SK-MEL-5 (cell line): ENCODE measurements at regions not wholly inside any gene's neighbourhood (a gene's known extent, or its start where the extent isn't known, plus 50 kb on each side); places are given as distances from the start of the nearest gene placed in this dataset.
"Not testable (repeated sequence)": the region's sequence is repeated elsewhere in the genome, so short reads cannot be mapped to it uniquely, and the experiment has no call there.

Experiments
- DNase-seq: peaks from one replicate; pipeline ENCODE4 v3.0.0-alpha.2; 2016; ENCODE audit warnings: low read depth, low spot score
- in situ Hi-C: cut with HindIII; loops from 2 replicates; pipeline ENCODE4 v1.10.0; 2016; ENCODE audit warnings: low sequenced_read_pairs, high pct_unique_total_duplicates, low pct_unique_long_range_greater_than_20kb

GRCh38 chr5:115448630-115449029 is 95.9 kb downstream of the FEM1C start:
- DNase-seq, in situ Hi-C loops: not testable (repeated sequence)

- DNase-seq, result no peak
Measured at GRCh38 chr5:115440782-115441451, 103.7 kb downstream of the FEM1C start.

GRCh38 chr5:115439639-115440038 is 104.9 kb downstream of the FEM1C start:
- DNase-seq, result no peak
- in situ Hi-C loops, result no loop called here

More at GRCh38 chr5:115440782-115441451, 103.7 kb downstream of the FEM1C start:
- in situ Hi-C loops, result no loop called here

GRCh38 chr5:115439042-115439441 is 105.5 kb downstream of the FEM1C start:
- no peak for DNase-seq

GRCh38 chr5:115435778-115436712 is 108.5 kb downstream of the FEM1C start:
- in situ Hi-C loops, result no loop called here
- peak; percentile 95 for DNase-seq

More at GRCh38 chr5:115439042-115439441, 105.5 kb downstream of the FEM1C start:
- in situ Hi-C loops, result no loop called here

GRCh38 chr5:115435065-115435777 is 109.4 kb downstream of the FEM1C start:
- in situ Hi-C loops, result no loop called here
- no peak for DNase-seq

GRCh38 chr5:115433918-115434317 is 110.7 kb downstream of the FEM1C start:
- DNase-seq, result no peak
- in situ Hi-C loops, result no loop called here

GRCh38 chr5:115432691-115433090 is 111.9 kb downstream of the FEM1C start:
- in situ Hi-C loops, result no loop called here

GRCh38 chr5:115431116-115431515 is 113.5 kb downstream of the FEM1C start:
- no peak for DNase-seq
- in situ Hi-C loops, result no loop called here

More at GRCh38 chr5:115432691-115433090, 111.9 kb downstream of the FEM1C start:
- DNase-seq, result no peak

GRCh38 chr5:115430374-115430773 is 114.2 kb downstream of the FEM1C start:
- no peak for DNase-seq
- in situ Hi-C loops, result no loop called here

GRCh38 chr5:115429345-115429940 is 115.1 kb downstream of the FEM1C start:
- in situ Hi-C loops, result no loop called here
- DNase-seq, result no peak

- in situ Hi-C loops, result no loop called here
- no peak for DNase-seq
Measured at GRCh38 chr5:115428676-115429075, 115.9 kb downstream of the FEM1C start.

GRCh38 chr5:115428248-115428647 is 116.3 kb downstream of the FEM1C start:
- no peak for DNase-seq
- in situ Hi-C loops, result no loop called here

- DNase-seq, result no peak
Measured at GRCh38 chr5:115424446-115424845, 120.1 kb downstream of the FEM1C start.

GRCh38 chr5:115424030-115424429 is 120.5 kb downstream of the FEM1C start:
- DNase-seq, result peak; percentile 28
- in situ Hi-C loops, result no loop called here

More at GRCh38 chr5:115424446-115424845, 120.1 kb downstream of the FEM1C start:
- in situ Hi-C loops, result no loop called here

- DNase-seq, result peak; percentile 48
- in situ Hi-C loops, result no loop called here
Measured at GRCh38 chr5:115423541-115423940, 121.0 kb downstream of the FEM1C start.

- DNase-seq, result no peak
- in situ Hi-C loops, result no loop called here
Measured at GRCh38 chr5:115423051-115423450, 121.5 kb downstream of the FEM1C start.

GRCh38 chr5:115420812-115421211 is 123.8 kb downstream of the FEM1C start:
- DNase-seq, in situ Hi-C loops: not testable (repeated sequence)
